H1 (cell line): ENCODE measurements at regions not wholly inside any gene's neighbourhood (a gene's known extent, or its start where the extent isn't known, plus 50 kb on each side); places are given as distances from the start of the nearest gene placed in this dataset.

Source experiments
- ATF2 ChIP-seq: IDR thresholded peaks from 2 replicates; pipeline ENCODE4 v1.6.1; 2012; ENCODE audit warnings: low read length, inconsistent platforms
- CREB1 ChIP-seq: IDR thresholded peaks from 2 replicates; pipeline ENCODE4 v1.6.1; 2012; ENCODE audit warnings: inconsistent platforms
- CTCF ChIP-seq, 3 experiments: IDR thresholded peaks; 1 replicate in 2 of 3; 2 replicates in 1 of 3; pipeline versions ENCODE4 v1.5.1 to v1.6.1; 2011; ENCODE audit warnings: low read length in 3 of 3, mild to moderate bottlenecking in 3 of 3, inconsistent platforms in 2 of 3, low read depth in 1 of 3, moderate library complexity in 1 of 3; ENCODE audit not compliant: insufficient read depth in 1 of 3; ENCODE audit errors: control extremely low read depth in 1 of 3
- EZH2 ChIP-seq: fragments of 200-600 bp; sonication (generic); IDR thresholded peaks from 2 replicates; pipeline ENCODE4 v1.7.1; 2012; ENCODE audit warnings: low read depth, mild to moderate bottlenecking, moderate library complexity, low read length, inconsistent platforms; ENCODE audit not compliant: severe bottlenecking
- FOSL1 ChIP-seq: IDR thresholded peaks from 2 replicates; pipeline ENCODE4 v1.6.1; 2011; ENCODE audit warnings: mild to moderate bottlenecking, low read depth, low read length, moderate library complexity; ENCODE audit not compliant: insufficient read depth
- GABPA ChIP-seq: IDR thresholded peaks from 2 replicates; pipeline ENCODE4 v1.6.1; 2011; ENCODE audit warnings: mild to moderate bottlenecking, low read length, moderate library complexity, borderline replicate concordance; ENCODE audit not compliant: insufficient read depth
- RNF2 ChIP-seq: fragments of 200-900, 300-1000 bp; sonication (generic); IDR thresholded peaks from 2 replicates; pipeline ENCODE4 v1.7.1; 2016; ENCODE audit warnings: borderline replicate concordance, low read depth, mild to moderate bottlenecking, antibody characterized with exemption, low read length; ENCODE audit not compliant: poor library complexity, severe bottlenecking; ENCODE audit errors: missing control alignments
- SIN3A ChIP-seq, 2 experiments: IDR thresholded peaks in 1 of 2; conservative IDR thresholded peaks in 1 of 2; 2 replicates each; pipeline ENCODE4 v1.6.1; 2011 to 2012; ENCODE audit warnings: low read length in 2 of 2, improper control_type of control experiment in 1 of 2, low read depth in 1 of 2, mild to moderate bottlenecking in 1 of 2
- TAF1 ChIP-seq: IDR thresholded peaks from 2 replicates; pipeline ENCODE4 v1.6.1; 2011; ENCODE audit warnings: mild to moderate bottlenecking, low read depth, low read length
- TAF7 ChIP-seq: optimal IDR thresholded peaks from 2 replicates; pipeline ENCODE3; 2011; ENCODE audit warnings: low read depth, mild to moderate bottlenecking, inconsistent platforms, low read length, moderate library complexity, borderline replicate concordance
- USF2 ChIP-seq: IDR thresholded peaks from 2 replicates; pipeline ENCODE4 v1.6.1; 2011; ENCODE audit warnings: low read length, improper control_type of control experiment
- YY1 ChIP-seq: IDR thresholded peaks from 2 replicates; pipeline ENCODE4 v1.6.1; 2011; ENCODE audit warnings: low read depth, mild to moderate bottlenecking, low read length

- no peak for TF ChIP-seq CTCF (IDR thresholded peaks at IDR 0.05; ENCODE audit: control extremely low read depth in 1 of 3, insufficient read depth in 1 of 3, low read depth in 1 of 3, low read length in 3 of 3)
- no peak for TF ChIP-seq GABPA
- no peak for TF ChIP-seq EZH2
- no peak for TF ChIP-seq TAF1
- no peak for TF ChIP-seq CREB1
- no peak for TF ChIP-seq RNF2
- no peak for TF ChIP-seq ATF2
- no peak for TF ChIP-seq TAF7
- TF ChIP-seq YY1 = no peak
- TF ChIP-seq FOSL1 = no peak
- no peak for TF ChIP-seq USF2
- no peak for TF ChIP-seq SIN3A (conservative IDR thresholded peaks at IDR 0.05 in 1 of 2, IDR thresholded peaks at IDR 0.05 in 1 of 2; ENCODE audit: low read depth in 1 of 2, low read length in 2 of 2)
These were observed 321.2 kb upstream of the NBEA start for GRCh38 chr13:34620862-34621261.
